GM18861 (cell line): ENCODE measurements at regions not wholly inside any gene's neighbourhood (a gene's known extent, or its start where the extent isn't known, plus 50 kb on each side); places are given as distances from the start of the nearest gene placed in this dataset.
"Not testable (repeated sequence)": the region's sequence is repeated elsewhere in the genome, so short reads cannot be mapped to it uniquely, and the experiment has no call there.

Source experiments
- ATAC-seq: cut with Tn5 transposase; IDR thresholded peaks from one replicate; pipeline ENCODE4 v1.9.1; 2021; ENCODE audit not compliant: unreplicated experiment

DNA sequence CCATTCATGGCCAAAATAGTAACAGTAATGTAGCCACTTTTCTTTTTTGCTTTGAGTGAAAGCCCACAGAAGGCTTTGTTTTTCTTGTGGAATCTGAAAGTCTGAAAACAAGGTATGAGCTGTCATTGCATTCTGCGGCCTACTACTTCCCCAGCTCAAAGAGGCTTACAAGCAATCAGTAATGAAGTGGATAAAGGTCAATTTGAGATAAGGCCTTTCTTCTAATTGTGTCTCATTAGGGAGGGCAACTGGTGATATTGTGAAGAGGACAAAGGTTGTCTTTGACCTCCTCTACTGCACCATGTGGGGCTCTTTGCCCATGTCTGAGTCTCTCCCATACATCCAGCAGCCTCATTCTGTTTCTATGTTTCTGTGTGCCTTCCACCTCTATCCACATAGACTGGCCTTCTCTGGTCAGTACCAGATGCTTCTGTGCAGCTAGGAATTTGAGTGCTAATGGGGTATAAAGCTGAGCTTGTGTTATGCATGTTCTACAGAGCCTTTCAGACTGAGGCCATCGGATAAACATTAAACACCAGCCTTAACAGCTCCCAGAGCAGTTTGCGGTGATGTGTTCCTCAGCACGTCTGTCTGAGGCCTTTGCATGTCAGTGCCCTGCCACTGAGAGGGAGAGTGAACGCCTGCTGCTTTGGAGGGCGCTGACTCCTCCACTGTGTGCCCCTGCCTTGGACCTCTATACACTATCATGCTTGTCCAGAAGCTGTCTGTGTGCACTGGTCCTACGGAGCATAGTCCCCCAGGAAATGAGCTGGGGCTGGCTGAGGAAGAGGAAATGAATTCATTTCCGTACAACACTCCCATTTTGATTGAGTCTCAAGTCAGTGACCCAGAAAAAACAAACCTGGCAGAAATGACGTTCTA, 80.2 kb downstream of the SH2D1A start:
- ATAC-seq, result no peak

DNA sequence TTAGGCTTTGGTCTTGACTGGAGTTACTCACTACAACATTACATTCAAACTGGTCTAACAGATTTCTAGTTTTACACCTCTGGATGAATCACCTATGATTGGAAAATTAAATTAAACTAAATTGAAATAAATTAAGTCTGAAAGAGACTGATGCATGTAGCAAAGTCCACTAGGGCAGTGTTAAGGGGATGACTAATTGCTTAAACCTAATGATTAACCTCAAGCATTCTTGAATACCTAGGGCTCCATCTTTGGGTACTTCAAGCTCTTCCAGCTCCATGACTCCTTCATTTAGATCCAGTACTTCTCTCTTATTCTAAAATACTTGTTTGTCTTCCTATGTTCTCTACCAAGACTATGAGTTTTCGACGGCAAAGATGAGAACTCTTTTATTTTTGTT, 86.8 kb downstream of the SH2D1A start:
- no peak for ATAC-seq

DNA sequence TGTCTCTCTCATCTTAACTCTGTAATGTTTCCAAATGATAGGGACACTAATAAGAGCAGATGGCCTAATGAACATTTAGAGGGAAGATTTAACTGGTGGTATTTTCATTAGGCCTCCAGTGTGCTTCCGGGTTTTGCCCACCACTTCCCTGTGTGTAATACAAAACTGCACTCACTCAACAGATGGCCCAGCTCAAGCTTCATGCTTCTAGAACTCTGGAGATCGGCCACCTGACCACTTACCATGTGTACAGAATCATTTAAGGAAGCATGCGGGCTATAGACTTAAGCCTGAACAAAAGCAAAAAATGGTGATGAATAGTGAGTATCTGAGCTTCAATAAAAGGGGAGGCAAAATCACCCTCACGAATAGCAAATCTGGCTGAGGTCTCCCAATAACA, 89.3 kb downstream of the SH2D1A start:
- ATAC-seq, result no peak

DNA sequence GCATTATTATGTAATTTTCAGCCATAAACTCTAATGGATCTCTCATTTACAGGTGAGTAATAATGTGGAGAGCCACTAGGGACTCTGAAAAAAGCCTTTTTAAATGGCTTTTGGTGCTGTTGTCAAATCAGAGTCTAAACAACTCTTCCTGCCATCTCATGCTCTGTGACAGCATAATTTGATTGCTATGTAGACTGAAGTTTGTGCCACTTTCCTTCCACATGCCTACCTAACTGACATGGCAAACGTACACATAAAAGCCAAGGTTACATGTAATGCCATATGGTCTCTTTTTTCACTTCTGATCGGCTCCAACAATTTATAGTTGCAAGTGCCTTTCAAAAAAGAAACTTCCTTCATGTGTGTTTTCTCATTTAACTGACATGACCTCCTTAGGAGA, 94.3 kb downstream of the SH2D1A start:
- no peak for ATAC-seq

DNA sequence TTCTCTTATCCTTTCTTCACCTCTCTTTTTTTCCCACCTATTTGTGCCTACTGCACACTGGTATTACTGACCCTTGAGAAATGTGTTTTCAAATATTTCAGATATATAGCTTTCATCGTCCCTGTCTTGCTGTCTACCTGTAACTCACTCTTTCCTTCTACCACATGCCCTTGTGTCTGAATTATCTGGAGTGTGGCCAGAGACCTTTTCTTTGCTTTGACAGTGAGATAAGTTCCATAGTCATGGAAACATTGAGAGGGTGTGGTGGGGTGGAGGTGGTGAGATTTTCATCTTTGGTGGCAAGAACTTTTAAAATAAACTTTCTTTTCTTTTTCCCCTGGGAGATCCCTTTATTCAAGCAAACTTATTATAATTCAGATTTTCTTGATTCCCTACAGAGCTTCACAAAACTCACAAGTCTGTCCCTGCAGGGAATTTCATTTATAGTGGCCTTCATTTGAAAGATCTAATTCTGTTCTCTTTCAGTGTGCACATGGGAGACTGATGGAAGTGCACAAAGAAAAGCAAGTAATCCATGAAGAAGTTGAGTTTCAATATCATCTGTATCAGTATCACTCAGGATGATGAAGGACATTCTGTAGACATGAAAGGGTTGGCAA, 95.7 kb downstream of the SH2D1A start:
- no peak for ATAC-seq

DNA sequence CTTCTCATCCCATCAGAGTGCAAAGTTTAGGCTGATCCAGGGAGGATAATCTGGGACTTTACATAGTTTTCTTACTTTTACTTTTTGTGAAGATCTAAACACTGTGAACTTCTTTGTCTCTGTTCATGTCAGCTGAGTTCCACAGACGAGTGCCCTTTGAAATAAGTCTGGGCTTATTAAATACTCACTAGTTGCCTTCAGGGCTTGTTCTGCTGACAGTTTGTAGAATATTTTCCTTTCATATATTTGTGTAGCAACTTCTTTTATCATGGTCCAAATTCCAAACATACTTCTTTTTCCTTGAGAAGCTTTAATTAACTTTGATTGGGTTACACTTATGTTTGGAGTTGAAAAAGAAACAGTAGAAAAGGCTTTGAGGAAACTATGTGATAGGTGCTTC, 109.6 kb downstream of the SH2D1A start:
- no peak for ATAC-seq

DNA sequence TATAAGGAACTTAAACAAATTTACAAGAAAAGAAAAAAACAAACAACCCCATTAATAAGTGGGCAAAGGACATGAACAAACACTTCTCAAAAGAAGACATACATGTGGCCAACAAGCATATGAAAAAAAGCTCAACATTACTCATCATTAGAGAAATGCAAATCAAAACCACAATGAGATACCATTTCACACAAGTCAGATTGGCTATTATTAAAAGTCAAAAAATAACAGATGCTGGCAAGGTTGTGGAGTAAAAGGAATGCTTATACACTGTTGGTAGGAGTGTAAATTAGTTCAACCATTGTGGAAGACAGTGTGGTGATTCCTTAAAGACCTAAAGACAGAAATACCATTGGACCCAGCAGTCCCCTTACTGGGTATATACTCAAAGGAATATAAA, 113.5 kb downstream of the SH2D1A start:
- ATAC-seq, result not testable (repeated sequence)

DNA sequence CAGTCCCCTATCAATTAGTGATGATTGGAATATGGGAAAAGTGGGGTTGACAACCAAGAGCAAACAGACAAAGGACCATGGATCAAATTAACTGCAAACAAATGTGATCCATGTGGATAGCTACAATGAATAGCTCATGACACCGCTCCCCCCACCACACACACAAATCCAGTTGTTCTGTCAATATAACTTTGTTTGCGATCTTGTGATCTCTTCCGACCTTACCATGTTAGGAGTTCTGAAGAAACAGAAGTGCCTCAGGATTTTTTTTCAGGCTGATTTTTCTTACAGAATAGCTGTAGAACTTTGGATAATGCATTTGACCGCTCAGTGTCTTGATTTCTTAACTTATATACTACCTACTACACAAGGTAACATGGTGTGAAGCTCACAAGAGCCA, 116.6 kb downstream of the SH2D1A start:
- ATAC-seq, result no peak

DNA sequence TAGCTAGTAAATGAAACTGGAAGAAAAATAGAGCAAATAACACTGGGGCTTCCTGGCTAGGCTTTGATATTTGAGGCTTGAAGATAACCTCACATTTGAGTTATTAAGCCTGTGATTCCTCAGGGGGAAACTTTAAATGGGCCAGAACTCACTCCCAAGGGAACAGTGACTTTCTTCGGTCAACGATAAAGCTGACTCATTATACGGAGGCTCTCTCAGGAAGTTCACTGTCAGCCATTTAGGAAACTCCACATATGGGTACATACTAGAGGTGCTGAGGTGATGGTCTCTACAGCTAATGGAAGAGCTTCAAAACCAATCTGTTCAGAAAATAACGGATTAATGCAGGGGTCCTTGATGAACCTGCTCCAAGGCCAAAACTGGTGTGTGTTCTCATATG, 120.8 kb downstream of the SH2D1A start:
- no peak for ATAC-seq

DNA sequence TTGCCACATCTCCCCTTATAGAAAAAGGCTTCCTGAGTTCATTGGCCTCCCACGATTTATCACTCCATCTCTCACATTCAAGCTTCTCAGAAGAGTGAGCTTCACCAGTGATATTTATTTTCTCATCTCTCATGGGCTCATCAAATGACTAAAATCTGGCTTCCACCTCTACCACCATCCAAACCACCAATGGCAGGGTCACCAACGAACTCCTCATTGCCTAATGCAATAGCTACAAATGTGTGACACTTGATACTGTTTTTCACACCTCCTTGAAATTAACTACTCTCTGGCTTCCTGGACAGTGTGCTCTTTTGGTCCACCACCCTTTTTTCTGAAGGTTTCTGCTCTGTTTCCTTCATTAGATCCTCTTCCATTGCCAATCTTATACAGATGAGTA, 129.0 kb downstream of the SH2D1A start:
- ATAC-seq, result no peak

DNA sequence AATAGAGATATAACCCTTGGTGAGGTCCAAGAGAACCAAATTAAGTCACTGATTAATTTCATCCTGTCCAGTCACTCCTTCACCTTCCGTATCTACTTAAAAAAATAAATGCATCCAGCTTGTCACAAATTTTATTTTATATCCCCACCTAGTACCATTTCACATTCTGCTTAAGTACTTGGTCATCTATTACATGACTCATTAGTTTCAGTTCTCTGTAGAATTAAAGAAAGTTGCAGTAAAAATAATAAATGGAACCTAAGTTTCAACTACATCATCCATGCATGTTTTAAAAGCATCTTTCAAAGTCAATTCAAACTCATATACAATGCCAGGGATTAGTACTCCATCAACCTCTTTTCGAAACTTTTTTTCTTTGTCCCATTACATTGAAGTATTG, 130.2 kb downstream of the SH2D1A start:
- peak; percentile 88 for ATAC-seq

DNA sequence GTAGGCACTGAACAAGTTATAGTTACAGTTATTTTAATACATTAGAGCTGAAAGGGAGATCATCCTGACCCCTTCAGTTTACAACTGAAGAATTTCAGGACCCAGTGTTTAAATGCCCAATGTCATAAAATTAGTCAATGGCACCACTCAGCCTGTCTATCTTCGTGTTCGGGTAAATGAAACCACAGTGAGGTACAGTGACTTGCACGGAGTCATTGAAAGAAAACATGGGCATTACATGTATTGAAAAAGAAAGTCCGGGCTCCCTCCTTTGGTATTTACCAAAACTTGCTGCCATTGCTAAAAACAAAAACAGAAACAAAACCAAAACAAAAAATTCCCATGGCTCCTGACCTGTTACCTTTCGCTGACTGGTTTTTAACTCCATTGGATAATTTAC, 131.7 kb downstream of the SH2D1A start:
- ATAC-seq, result no peak

DNA sequence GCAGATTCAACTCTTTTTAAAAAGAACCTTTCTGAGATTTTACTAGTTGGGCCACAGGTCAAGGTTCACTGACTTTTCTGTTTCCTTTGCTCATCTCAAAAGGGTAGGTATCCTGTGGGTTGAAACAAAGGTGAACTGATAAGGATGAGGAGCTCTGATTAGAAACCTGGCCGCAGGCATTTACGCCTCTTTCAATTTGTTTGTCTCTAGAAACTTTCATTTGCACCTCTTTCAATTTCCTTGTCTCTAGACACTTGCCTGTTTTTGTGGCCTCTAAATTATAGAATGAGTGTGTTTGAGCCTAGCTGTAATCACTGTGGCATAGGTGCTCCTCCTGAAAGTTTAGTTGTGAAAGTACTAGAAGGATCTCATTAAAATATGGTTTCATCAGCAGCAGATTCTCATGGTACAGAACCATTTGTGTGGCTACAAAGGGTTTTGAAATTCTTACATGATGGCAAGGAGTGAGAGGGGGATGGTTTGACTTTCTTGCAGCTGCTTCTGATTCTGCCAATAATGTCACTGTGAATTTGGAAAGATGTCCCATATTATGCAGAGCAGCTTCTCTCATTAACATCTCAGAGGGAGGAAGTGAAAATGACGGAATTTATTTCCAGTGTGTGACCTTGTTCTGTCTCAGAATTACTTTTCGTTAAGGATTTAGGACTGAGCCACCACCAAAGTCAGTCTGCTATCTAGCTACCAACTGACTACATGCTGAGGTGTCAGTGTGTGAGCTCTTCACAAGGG, 142.2 kb downstream of the SH2D1A start:
- ATAC-seq, result peak; percentile 95

DNA sequence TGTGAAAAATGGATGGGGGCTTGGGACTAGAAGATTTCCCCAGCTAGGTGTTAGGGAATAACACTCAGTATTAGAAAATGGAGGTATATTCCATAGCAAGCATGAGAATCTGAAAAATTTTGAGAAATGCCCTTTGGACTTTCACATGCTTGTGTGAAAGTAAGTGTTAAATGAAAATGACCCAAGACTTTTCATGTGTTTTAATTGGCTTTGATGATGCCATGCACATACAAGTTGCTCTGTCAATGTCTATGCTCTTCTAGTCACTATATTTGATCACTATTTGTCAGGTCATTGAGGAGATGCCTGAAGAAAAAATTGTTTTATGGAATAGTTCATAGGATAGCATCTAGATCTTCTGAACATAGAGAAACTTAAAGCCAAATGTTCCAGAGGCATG, 147.6 kb downstream of the SH2D1A start:
- ATAC-seq, result no peak

DNA sequence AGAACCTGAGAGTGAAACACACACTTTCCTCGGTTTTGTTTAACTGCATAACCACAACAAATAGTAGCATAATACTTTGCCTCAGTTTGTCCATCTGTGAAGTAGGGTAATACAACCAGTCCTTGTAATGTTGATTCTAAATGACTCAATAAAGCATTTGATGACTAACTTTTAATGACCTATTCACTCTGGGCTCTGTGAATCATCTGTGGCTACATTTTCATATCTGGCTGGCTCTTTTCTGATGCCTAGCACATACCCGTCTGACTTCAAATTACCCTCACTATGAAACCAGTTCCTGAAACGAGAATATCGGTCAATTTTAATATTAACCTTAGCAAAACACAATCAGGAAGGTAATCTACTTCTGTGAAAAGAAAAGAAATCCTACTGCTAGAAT, 151.0 kb downstream of the SH2D1A start:
- ATAC-seq, result no peak

DNA sequence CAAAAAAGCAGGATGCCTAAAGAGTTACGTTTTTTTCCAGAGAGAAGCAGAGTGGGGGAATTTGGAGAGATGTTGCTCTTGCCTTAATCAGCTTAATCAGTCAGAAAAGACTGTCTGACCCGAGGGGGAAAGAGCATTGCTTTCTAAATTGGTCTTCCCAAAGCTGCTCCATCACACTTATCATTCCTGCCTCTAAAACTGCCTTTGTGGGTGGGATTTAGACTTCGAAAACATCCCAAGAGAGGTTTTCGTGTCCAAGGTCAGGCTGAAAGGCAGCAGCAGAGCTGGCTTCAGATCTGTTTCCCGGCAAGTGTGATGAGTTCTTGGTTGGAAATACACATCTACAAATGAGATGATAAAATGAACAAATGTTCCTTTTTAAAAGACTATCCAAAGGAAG, 155.2 kb downstream of the SH2D1A start:
- ATAC-seq, result no peak

DNA sequence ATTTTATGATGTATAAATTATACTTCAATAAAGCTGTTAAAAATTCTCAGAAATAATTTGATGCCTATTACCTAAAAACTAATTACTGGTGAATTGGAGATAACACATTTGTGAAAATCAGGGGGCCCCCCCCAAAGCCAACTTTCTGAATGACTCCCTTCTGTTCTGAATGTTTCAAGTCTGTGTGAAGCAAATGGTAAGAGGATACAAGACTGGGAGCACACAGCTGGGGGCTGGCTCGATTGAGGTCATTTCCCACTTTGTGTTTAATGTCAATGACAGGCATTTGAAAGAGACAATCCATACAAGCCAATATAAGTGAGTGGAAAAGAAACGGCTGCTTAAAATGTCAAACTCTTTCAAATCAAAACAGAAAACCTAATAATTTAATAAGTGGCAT, 155.8 kb downstream of the SH2D1A start:
- ATAC-seq, result no peak

DNA sequence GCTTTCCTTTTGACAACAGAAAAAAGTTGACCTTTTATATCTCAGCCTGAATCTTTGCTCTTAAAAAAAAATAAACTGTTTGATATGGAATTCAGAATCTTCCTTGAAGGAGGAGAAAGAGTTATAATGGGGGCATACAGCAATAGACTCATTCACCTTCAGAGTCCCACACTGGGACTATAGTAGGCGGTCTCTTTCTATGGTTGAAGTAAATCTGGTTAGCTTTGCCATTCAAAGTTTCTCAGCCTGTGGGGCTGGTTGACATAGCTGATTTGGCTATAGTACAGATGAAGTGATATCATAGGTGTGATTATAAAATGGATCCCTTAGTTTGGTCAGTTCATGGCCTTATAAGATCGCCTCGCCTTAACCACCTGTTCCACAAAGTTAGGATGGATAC, 156.2 kb downstream of the SH2D1A start:
- no peak for ATAC-seq

DNA sequence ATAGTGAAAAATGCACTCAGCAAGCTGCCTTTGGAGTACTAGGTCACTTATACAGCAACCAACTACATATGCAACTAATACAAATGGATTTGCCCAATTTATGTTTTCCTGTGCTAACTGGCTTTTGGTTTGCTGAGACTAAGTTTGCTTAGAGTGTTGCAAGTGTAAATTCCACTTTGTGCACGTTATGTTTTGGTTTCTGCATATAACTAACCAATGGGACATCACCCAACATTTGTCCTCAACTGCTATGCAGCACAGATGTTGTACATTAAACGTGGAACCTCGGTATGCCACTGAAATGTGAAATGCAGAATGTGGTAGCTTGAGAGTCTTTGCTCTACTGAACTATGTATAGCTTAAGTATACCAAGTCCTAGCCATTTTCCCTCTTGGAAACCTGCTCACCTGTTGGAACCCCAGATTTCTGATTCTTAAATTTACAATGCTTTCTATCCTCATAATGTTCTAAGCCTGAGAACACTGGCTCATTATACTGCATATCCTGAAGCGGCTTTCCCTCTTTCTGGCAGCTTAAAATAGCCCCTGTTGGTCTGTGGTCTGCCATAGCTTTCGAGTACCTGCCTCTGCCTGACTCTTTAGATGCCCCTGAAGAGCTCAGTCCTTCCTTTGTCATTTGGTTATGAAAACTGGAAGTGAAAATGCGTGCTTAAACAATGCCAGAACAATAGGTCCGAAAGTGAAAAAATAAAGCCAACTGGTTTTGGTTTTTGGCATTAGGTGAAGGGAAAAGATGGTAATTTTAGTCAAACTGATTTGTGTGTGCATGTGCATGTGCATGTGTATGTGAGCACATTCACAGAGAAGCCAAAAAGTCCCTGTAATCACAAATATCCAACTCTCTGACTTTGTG, 158.0 kb downstream of the SH2D1A start:
- peak; percentile 89 for ATAC-seq

DNA sequence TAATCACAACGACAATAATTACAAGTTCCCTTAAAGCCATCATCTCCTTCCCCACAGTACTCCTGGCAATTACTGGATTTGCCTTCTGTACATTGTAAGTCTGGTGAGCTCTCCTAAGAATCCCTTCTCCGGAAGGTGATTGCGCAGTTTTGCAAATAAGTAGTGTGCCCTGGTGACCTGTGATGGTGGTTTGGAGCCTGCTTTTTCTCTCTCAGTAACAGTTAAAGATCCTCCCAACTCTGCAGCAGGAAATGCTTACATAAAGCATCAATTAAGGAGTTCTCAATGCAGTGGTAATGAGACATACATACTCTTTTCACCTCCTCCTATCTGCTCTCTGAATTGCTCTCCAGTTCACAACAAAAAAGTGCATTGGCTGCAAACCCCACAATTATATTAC, 159.7 kb downstream of the SH2D1A start:
- ATAC-seq, result no peak

DNA sequence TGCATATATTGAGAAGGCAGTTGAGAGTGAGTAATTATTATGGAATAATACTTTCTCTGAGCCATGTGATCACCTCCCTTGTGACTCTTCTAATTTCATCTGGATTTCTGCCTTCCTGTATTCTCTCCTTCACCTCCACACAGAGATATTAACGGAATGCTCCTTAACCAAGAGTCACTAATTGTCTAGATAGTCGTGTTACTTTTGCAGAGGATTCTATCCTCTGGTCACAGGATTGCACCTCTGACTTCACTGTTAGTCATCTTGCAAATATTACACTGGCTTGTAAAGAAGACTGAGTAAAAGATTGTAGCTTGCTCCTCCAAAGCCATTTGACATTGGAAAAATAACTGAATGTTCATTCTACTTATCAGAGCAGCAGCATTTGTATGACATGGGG, 160.9 kb downstream of the SH2D1A start:
- ATAC-seq, result no peak
